Suprapubic skin (tissue), 3 donors: ENCODE measurements at regions not wholly inside any gene's neighbourhood (a gene's known extent, or its start where the extent isn't known, plus 50 kb on each side); places are given as distances from the start of the nearest gene placed in this dataset.

ENCODE experiments used
- POLR2A ChIP-seq, 2 donors: fragments of 450-650 bp; IDR thresholded peaks; one replicate each; pipeline ENCODE4 v1.6.1; 2017; ENCODE audit warnings: antibody characterized with exemption in 2 of 2, mild to moderate bottlenecking in 2 of 2, moderate library complexity in 2 of 2
- TF ChIP-seq, protein P1 (sequence below), 2 donors: fragments of 200-600 bp in 1 of 2; fragments of 450-650 bp in 1 of 2; sonication (generic) in 1 of 2; IDR thresholded peaks; one replicate each; pipeline ENCODE4 v1.5.1; 2016 to 2019; ENCODE audit warnings: antibody characterized with exemption in 2 of 2, mild to moderate bottlenecking in 1 of 2, moderate library complexity in 1 of 2

DNA sequence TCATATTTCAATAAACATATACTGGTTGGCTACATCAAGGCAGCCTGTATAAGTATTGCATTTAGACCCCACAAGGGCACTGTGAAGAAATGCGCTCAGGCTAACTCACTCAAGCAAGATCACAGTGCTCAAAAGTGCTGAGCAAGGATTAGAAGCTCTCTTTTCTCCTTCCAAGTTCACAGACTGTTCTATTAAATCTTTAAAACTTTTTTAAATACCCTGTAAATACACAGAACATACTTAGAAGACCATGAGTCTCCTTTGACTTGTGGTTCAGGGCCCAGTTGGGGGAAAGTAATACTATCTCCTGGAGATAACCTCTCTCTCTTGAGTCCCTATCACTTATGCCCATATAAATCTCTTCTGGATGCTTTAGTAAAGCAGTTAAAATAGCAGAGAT lies 152.9 kb downstream of the SP3 start:
- TF ChIP-seq, protein P1, sequence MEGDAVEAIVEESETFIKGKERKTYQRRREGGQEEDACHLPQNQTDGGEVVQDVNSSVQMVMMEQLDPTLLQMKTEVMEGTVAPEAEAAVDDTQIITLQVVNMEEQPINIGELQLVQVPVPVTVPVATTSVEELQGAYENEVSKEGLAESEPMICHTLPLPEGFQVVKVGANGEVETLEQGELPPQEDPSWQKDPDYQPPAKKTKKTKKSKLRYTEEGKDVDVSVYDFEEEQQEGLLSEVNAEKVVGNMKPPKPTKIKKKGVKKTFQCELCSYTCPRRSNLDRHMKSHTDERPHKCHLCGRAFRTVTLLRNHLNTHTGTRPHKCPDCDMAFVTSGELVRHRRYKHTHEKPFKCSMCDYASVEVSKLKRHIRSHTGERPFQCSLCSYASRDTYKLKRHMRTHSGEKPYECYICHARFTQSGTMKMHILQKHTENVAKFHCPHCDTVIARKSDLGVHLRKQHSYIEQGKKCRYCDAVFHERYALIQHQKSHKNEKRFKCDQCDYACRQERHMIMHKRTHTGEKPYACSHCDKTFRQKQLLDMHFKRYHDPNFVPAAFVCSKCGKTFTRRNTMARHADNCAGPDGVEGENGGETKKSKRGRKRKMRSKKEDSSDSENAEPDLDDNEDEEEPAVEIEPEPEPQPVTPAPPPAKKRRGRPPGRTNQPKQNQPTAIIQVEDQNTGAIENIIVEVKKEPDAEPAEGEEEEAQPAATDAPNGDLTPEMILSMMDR (IDR thresholded peaks at IDR 0.05), result no peak
- no peak for TF ChIP-seq POLR2A (IDR thresholded peaks at IDR 0.05)
